ENCODE measurements at regions not wholly inside any gene's neighbourhood (a gene's known extent, or its start where the extent isn't known, plus 50 kb on each side); places are given as distances from the start of the nearest gene placed in this dataset.

DNA sequence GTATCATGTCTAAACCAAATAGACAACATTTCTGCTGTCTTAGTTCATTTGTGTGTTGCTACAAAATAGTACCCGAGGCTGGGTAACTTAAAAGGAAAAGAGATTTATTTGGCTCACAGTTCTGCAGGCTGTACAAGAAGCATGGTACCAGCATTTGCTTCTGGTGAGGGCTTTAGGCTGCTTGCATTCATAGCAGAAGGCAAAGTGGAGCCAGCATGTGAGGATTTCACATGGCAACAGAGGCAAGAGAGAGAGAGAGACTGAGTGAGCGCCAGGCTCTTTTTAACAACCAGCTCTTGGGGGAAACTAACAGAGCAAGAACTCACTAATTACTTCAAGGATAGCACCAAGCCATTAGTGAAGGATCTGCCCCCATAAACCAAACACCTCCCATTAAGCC lies 271.4 kb upstream of the SRRM4 start:
- no peak overlapping the region for H3K27ac Mint-ChIP-seq
- H3K27me3 Mint-ChIP-seq, result peaks cover 2% of the 10 kb centered on the region
- H3K9me3 Mint-ChIP-seq, result peaks cover 17% of the 10 kb centered on the region
- POLR2A ChIA-PET, result no interaction called here
- ATAC-seq (ENCODE audit: low read depth) (no peak), DNase-seq (no peak)
- H3K36me3 Mint-ChIP-seq, result no peaks in the 10 kb centered on the region
- H3K4me1 Mint-ChIP-seq, result no peaks in the 10 kb centered on the region
- H3K4me3 Mint-ChIP-seq, result no peak overlapping the region

GRCh38 chr12:118711185-118711584 lies 270.2 kb upstream of the SRRM4 start:
- H3K4me3 Mint-ChIP-seq, result no peak overlapping the region
- H3K36me3 Mint-ChIP-seq, result no peaks in the 10 kb centered on the region
- DNase-seq (no peak), ATAC-seq (ENCODE audit: low read depth) (no peak)
- POLR2A ChIA-PET, result no interaction called here
- no peaks in the 10 kb centered on the region for H3K27me3 Mint-ChIP-seq
- H3K9me3 Mint-ChIP-seq, result peaks cover 17% of the 10 kb centered on the region
- H3K27ac Mint-ChIP-seq, result no peak overlapping the region
- H3K4me1 Mint-ChIP-seq, result no peaks in the 10 kb centered on the region

DNA sequence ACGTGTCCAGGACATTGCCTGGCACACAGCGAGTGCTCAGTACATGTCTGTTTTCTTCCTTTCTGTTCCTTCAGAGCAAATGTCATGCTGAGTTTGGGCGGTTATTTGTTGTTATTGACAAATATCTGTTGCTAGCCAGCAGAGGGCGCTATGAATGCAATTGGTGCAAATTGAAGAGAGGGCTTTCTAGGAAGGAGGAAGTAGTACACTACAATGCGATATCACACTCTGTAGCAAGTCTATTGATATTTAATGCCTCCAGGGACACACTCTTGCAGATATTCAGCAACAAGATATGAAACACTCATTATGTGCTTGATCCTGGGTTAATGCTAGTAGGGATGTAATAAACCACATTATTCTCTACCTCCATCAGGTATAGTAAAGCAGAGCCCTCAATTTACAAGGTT lies 267.3 kb upstream of the SRRM4 start:
- Mint-ChIP-seq H3K27ac (no peak overlapping the region), H3K27me3 (no peaks in the 10 kb centered on the region), H3K4me3 (no peak overlapping the region), H3K4me1 (no peaks in the 10 kb centered on the region), H3K36me3 (no peaks in the 10 kb centered on the region), H3K9me3 (no peaks in the 10 kb centered on the region)
- POLR2A ChIA-PET, result no interaction called here
- no peak for DNase-seq
- no peak for ATAC-seq (ENCODE audit: low read depth)

DNA sequence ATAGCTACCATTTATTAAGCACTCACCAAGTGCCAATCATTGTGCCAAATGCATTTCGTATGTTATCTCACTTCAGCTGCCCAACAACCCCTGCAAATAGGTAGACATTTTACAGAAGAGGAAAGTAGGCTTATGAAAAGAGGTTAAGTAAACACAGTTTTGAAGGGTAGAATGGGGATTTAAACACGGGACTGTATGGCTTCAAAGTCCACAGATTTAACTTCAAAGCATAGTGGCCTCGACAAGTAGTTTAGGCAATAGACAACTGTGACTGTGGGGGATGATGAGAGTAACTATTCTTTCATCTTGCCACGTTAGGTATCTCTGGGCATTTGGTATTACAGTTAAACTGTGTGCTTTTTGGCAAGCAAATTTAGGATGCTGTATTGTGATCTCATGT lies 266.8 kb upstream of the SRRM4 start:
- Mint-ChIP-seq H3K36me3 (no peaks in the 10 kb centered on the region), H3K4me3 (no peak overlapping the region), H3K27me3 (no peaks in the 10 kb centered on the region), H3K9me3 (no peaks in the 10 kb centered on the region), H3K4me1 (no peaks in the 10 kb centered on the region), H3K27ac (no peak overlapping the region)
- DNase-seq (no peak), ATAC-seq (ENCODE audit: low read depth) (no peak)
- POLR2A ChIA-PET, result no interaction called here

- no peak for DNase-seq
- no peak overlapping the region for H3K27ac Mint-ChIP-seq
- POLR2A ChIA-PET, result no interaction called here
- no peaks in the 10 kb centered on the region for H3K4me1 Mint-ChIP-seq
- H3K4me3 Mint-ChIP-seq, result no peak overlapping the region
- H3K27me3 Mint-ChIP-seq, result no peaks in the 10 kb centered on the region
- no peaks in the 10 kb centered on the region for H3K9me3 Mint-ChIP-seq
- no peaks in the 10 kb centered on the region for H3K36me3 Mint-ChIP-seq
- ATAC-seq (ENCODE audit: low read depth), result no peak
These were observed 265.7 kb upstream of the SRRM4 start for GRCh38 chr12:118715647-118716046.

- Mint-ChIP-seq H3K4me1 (no peaks in the 10 kb centered on the region), H3K36me3 (no peaks in the 10 kb centered on the region), H3K4me3 (no peak overlapping the region), H3K27ac (no peak overlapping the region), H3K9me3 (peaks cover 3% of the 10 kb centered on the region), H3K27me3 (no peaks in the 10 kb centered on the region)
- DNase-seq (no peak), ATAC-seq (ENCODE audit: low read depth) (no peak)
- POLR2A ChIA-PET, result no interaction called here
These were observed 254.0 kb upstream of the SRRM4 start for GRCh38 chr12:118727196-118727978.

DNA sequence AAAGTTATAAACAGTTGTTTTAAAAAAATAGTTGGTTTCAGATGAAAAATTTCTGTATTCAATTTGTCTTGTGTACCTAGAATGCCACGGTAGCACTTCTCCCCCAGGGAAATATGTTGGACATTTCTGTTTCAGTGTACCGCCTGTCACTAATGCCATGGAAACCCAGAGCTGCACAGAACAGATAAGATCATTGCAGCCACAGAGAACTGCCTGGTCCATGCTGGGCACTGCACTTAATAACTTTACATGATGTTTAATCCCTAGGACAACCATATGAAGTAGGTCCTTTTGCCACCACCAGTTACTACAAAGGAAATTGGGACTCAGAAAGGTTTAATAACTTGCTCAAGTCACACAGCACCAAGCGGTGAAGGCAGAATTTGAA lies 253.4 kb upstream of the SRRM4 start:
- Mint-ChIP-seq H3K36me3 (no peaks in the 10 kb centered on the region), H3K9me3 (peaks cover 2% of the 10 kb centered on the region), H3K27ac (no peak overlapping the region), H3K4me1 (no peaks in the 10 kb centered on the region), H3K4me3 (no peak overlapping the region), H3K27me3 (no peaks in the 10 kb centered on the region)
- POLR2A ChIA-PET, result no interaction called here
- ATAC-seq (ENCODE audit: low read depth) (no peak), DNase-seq (no peak)

GRCh38 chr12:118734266-118734665 lies 247.1 kb upstream of the SRRM4 start:
- Mint-ChIP-seq H3K27ac (no peak overlapping the region), H3K36me3 (no peaks in the 10 kb centered on the region), H3K27me3 (no peaks in the 10 kb centered on the region), H3K9me3 (peaks cover 2% of the 10 kb centered on the region), H3K4me1 (no peaks in the 10 kb centered on the region), H3K4me3 (no peak overlapping the region)
- no peak for DNase-seq
- POLR2A ChIA-PET, result no interaction called here
- ATAC-seq (ENCODE audit: low read depth), result no peak

GRCh38 chr12:118737985-118738540 lies 243.3 kb upstream of the SRRM4 start:
- H3K4me3 Mint-ChIP-seq, result no peak overlapping the region
- no peak for ATAC-seq (ENCODE audit: low read depth)
- no peaks in the 10 kb centered on the region for H3K4me1 Mint-ChIP-seq
- no peaks in the 10 kb centered on the region for H3K36me3 Mint-ChIP-seq
- H3K27ac Mint-ChIP-seq, result no peak overlapping the region
- POLR2A ChIA-PET, result no interaction called here
- H3K27me3 Mint-ChIP-seq, result no peaks in the 10 kb centered on the region
- no peak for DNase-seq
- H3K9me3 Mint-ChIP-seq, result peaks cover 2% of the 10 kb centered on the region

DNA sequence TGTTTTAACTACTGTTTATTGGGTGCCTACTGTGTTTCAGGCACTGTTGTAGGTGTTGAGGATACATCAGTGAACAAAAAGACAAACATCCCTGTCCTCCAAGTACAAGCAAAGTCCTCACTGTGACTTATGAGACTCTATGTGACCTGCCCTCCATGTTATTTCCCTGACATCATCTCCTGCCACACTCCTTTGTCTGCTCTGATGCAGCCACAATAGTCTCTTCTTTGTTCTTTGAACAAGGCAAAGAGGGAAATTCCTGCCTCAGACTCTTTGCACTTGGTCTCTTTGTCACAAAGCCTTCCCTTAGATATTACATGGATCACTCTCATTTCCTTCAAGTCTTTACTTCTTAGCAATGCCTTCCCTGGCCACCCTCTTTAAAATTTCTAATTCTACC lies 240.1 kb upstream of the SRRM4 start:
- Mint-ChIP-seq H3K4me3 (no peak overlapping the region), H3K27me3 (no peaks in the 10 kb centered on the region), H3K9me3 (no peaks in the 10 kb centered on the region), H3K36me3 (no peaks in the 10 kb centered on the region), H3K27ac (no peak overlapping the region), H3K4me1 (no peaks in the 10 kb centered on the region)
- ATAC-seq (ENCODE audit: low read depth) (no peak), DNase-seq (no peak)
- POLR2A ChIA-PET, result no interaction called here

DNA sequence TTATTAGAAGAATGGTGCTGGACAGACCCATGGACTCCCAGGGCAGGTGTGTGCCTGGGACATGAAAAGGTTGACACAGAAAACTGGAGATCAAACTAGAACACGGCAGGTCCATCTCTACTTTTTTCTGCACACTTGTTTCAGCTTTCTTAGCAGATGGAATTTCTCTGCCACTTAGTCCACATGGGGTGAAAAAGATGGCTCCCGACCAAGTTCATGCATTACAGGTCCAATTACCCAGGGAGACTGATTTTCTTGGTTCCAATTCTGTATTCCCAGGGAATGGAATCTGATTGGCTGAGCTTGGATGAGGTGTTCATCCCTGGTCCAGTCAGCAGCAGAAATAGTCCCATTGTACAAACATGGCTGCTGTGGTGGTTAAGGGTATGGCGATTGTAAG lies 238.9 kb upstream of the SRRM4 start:
- H3K36me3 Mint-ChIP-seq, result no peaks in the 10 kb centered on the region
- no peak for ATAC-seq (ENCODE audit: low read depth)
- POLR2A ChIA-PET, result no interaction called here

DNA sequence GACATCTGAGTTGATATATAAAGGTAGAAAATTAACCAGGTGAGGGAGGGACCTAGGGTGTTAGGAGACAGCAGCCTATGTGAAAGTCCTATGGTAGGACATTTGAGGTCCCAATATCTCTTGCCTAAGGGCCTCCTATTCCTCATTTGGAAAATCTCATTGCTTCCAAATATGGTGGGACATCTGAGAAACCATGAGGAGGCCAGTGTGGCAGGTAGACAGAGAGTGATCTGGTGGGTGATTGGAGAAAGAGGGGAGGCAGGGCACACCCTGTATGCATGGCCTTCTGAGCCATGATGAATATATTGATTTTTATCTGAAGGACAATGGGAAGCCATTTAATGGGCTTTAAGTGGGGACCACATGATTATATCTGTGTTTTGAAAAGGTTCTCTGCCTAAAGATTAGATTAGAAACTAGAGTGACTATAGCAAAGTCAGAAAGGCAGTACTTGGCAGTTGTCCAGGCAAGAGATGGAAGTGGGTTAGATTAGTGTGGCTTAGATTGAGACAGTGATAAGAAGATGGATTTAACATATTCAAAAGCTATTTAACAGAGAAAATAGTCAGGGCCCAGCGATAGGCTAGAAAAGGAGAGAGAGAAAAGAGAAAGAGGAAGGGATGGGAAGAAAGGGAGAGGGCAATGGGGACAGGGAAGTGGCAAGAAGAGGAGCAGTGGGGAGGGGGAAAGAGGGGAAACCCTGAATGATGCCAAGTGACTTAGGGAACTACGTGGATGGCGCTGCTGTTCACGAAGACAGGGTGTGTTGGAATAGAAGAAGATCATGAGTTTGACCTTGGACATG lies 237.2 kb upstream of the SRRM4 start:
- DNase-seq (no peak), ATAC-seq (ENCODE audit: low read depth) (no peak)
- Mint-ChIP-seq H3K27ac (no peak overlapping the region), H3K4me3 (no peak overlapping the region), H3K36me3 (no peaks in the 10 kb centered on the region), H3K9me3 (no peaks in the 10 kb centered on the region), H3K27me3 (no peaks in the 10 kb centered on the region), H3K4me1 (no peaks in the 10 kb centered on the region)
- POLR2A ChIA-PET, result no interaction called here

More for the DNA sequence above, 238.9 kb upstream of the SRRM4 start:
- Mint-ChIP-seq H3K4me1 (no peaks in the 10 kb centered on the region), H3K4me3 (no peak overlapping the region), H3K9me3 (no peaks in the 10 kb centered on the region), H3K27ac (no peak overlapping the region), H3K27me3 (no peaks in the 10 kb centered on the region)
- DNase-seq, result no peak

- ATAC-seq (ENCODE audit: low read depth) (no peak), DNase-seq (no peak)
- POLR2A ChIA-PET, result no interaction called here
- no peak overlapping the region for H3K27ac Mint-ChIP-seq
- no peaks in the 10 kb centered on the region for H3K27me3 Mint-ChIP-seq
- H3K9me3 Mint-ChIP-seq, result no peaks in the 10 kb centered on the region
- no peaks in the 10 kb centered on the region for H3K4me1 Mint-ChIP-seq
- no peak overlapping the region for H3K4me3 Mint-ChIP-seq
- H3K36me3 Mint-ChIP-seq, result no peaks in the 10 kb centered on the region
These were observed 235.2 kb upstream of the SRRM4 start for GRCh38 chr12:118746176-118746575.

DNA sequence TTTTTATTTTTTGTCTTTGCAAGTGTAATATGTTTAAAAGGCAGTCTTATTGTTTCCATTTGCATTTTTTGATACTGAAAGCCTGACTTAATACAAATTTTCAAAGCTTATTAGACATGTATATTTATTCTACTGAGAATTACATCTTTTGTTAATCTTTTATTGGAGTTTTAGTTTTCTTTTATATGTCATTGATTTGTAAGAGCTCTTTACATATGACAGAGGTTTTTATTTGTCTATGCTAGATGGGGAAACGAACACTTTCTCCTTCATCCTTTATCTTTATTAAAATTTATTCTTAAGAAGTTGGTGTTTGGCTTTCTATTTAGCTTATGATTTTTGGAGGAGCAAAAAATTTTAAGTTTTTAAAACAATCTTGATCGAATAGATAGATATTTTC lies 234.4 kb upstream of the SRRM4 start:
- H3K4me1 Mint-ChIP-seq, result no peaks in the 10 kb centered on the region
- ATAC-seq (ENCODE audit: low read depth) (no peak), DNase-seq (no peak)
- POLR2A ChIA-PET, result no interaction called here
- no peaks in the 10 kb centered on the region for H3K36me3 Mint-ChIP-seq
- no peak overlapping the region for H3K27ac Mint-ChIP-seq
- no peaks in the 10 kb centered on the region for H3K27me3 Mint-ChIP-seq
- no peaks in the 10 kb centered on the region for H3K9me3 Mint-ChIP-seq
- no peak overlapping the region for H3K4me3 Mint-ChIP-seq

Measured in activated naive CD8-positive, alpha-beta T cell treated with anti-CD3 and anti-CD28 coated beads, Interleukin-2, amount 10 ng/mL, durations not matched to agents 7 days and 5 days (primary cell).